ENCODE measurements at regions not wholly inside any gene's neighbourhood (a gene's known extent, or its start where the extent isn't known, plus 50 kb on each side); places are given as distances from the start of the nearest gene placed in this dataset.
A peak's percentile ranks its signal among the peaks of the same experiment; 100 is the strongest.
"Not testable (repeated sequence)": the region's sequence is repeated elsewhere in the genome, so short reads cannot be mapped to it uniquely, and the experiment has no call there.

- DNase-seq = no peak
Measured at GRCh38 chr22:22946131-22946530, 58.5 kb downstream of the IGLL5 start.

- no peak for DNase-seq
Measured at GRCh38 chr22:22948651-22949571, 61.3 kb downstream of the IGLL5 start.

- DNase-seq = no peak
Measured at GRCh38 chr22:22949953-22950352, 62.3 kb downstream of the IGLL5 start.

GRCh38 chr22:22951035-22951434 lies 63.4 kb downstream of the IGLL5 start:
- DNase-seq = no peak

GRCh38 chr22:22952531-22953280 lies 65.1 kb downstream of the IGLL5 start:
- no peak for DNase-seq

GRCh38 chr22:22953791-22954190 lies 66.2 kb downstream of the IGLL5 start:
- DNase-seq = no peak

GRCh38 chr22:22954656-22955055 lies 67.0 kb downstream of the IGLL5 start:
- no peak for DNase-seq

GRCh38 chr22:22955276-22955798 lies 67.7 kb downstream of the IGLL5 start:
- DNase-seq = no peak

- peak; percentile 41 for DNase-seq
Measured at GRCh38 chr22:22955866-22956535, 68.4 kb downstream of the IGLL5 start.

GRCh38 chr22:22957090-22957489 lies 69.5 kb downstream of the IGLL5 start:
- DNase-seq = no peak

GRCh38 chr22:22958621-22959020 lies 71.0 kb downstream of the IGLL5 start:
- DNase-seq = no peak

- DNase-seq = peak; percentile 66
Measured at GRCh38 chr22:22959147-22959827, 71.7 kb downstream of the IGLL5 start.

- DNase-seq = no peak
Measured at GRCh38 chr22:22960307-22960706, 72.7 kb downstream of the IGLL5 start.

- no peak for DNase-seq
Measured at GRCh38 chr22:22961574-22961973, 74.0 kb downstream of the IGLL5 start.

GRCh38 chr22:22968366-22968765 lies 80.8 kb downstream of the IGLL5 start:
- DNase-seq = no peak

GRCh38 chr22:22972605-22973004 lies 85.0 kb downstream of the IGLL5 start:
- not testable (repeated sequence) for DNase-seq

GRCh38 chr22:22973336-22973735 lies 85.7 kb downstream of the IGLL5 start:
- DNase-seq = no peak

GRCh38 chr22:22974156-22974555 lies 86.5 kb downstream of the IGLL5 start:
- DNase-seq = no peak

- no peak for DNase-seq
Measured at GRCh38 chr22:22974795-22975580, 87.4 kb downstream of the IGLL5 start.

- DNase-seq = no peak
Measured at GRCh38 chr22:22976033-22976922, 88.7 kb downstream of the IGLL5 start.

Measured in effector CD8-positive, alpha-beta T cell (primary cell).